COR-L47 (cell line): ENCODE measurements at regions not wholly inside any gene's neighbourhood (a gene's known extent, or its start where the extent isn't known, plus 50 kb on each side); places are given as distances from the start of the nearest gene placed in this dataset.

Experiments used
- DNase-seq: peaks from one replicate; lab custom pipeline; 2025; lab: John Stamatoyannopoulos, UW

- DNase-seq = no peak
Measured at GRCh38 chr16:56090076-56090475, 101.2 kb upstream of the GNAO1 start.

GRCh38 chr16:56087626-56088025 is 103.7 kb upstream of the GNAO1 start:
- no peak for DNase-seq

GRCh38 chr16:56081371-56081770 is 109.9 kb upstream of the GNAO1 start:
- DNase-seq = no peak

- no peak for DNase-seq
Measured at GRCh38 chr16:56075732-56076388, 115.4 kb upstream of the GNAO1 start.

- no peak for DNase-seq
Measured at GRCh38 chr16:56073508-56073907, 117.8 kb upstream of the GNAO1 start.

GRCh38 chr16:56072096-56072495 is 119.2 kb upstream of the GNAO1 start:
- no peak for DNase-seq

GRCh38 chr16:56068816-56069215 is 122.5 kb upstream of the GNAO1 start:
- DNase-seq = no peak

- DNase-seq = no peak
Measured at GRCh38 chr16:56068314-56068713, 123.0 kb upstream of the GNAO1 start.

GRCh38 chr16:56067406-56067805 is 123.9 kb upstream of the GNAO1 start:
- DNase-seq = no peak

- DNase-seq = no peak
Measured at GRCh38 chr16:56066617-56067016, 124.7 kb upstream of the GNAO1 start.

- DNase-seq = no peak
Measured at GRCh38 chr16:56063111-56063510, 128.2 kb upstream of the GNAO1 start.

- DNase-seq = no peak
Measured at GRCh38 chr16:56057151-56057550, 134.1 kb upstream of the GNAO1 start.

- no peak for DNase-seq
Measured at GRCh38 chr16:56050916-56051315, 140.4 kb upstream of the GNAO1 start.

- no peak for DNase-seq
Measured at GRCh38 chr16:56048425-56049105, 142.7 kb upstream of the GNAO1 start.

GRCh38 chr16:56047307-56048234 is 143.7 kb upstream of the GNAO1 start:
- no peak for DNase-seq

- DNase-seq = no peak
Measured at GRCh38 chr16:56042416-56042815, 148.9 kb upstream of the GNAO1 start.

GRCh38 chr16:56041556-56042140 is 149.6 kb upstream of the GNAO1 start:
- DNase-seq = peak; percentile 68

- DNase-seq = no peak
Measured at GRCh38 chr16:56038564-56039098, 152.7 kb upstream of the GNAO1 start.

- no peak for DNase-seq
Measured at GRCh38 chr16:56032072-56032471, 156.9 kb upstream of the CES5A start.

- DNase-seq = no peak
Measured at GRCh38 chr16:56029026-56029425, 153.9 kb upstream of the CES5A start.

- no peak for DNase-seq
Measured at GRCh38 chr16:56022818-56023217, 147.6 kb upstream of the CES5A start.

GRCh38 chr16:56019274-56019673 is 144.1 kb upstream of the CES5A start:
- DNase-seq = no peak
